SK-N-MC (cell line): ENCODE measurements at regions not wholly inside any gene's neighbourhood (a gene's known extent, or its start where the extent isn't known, plus 50 kb on each side); places are given as distances from the start of the nearest gene placed in this dataset.

ENCODE experiments used
- EZH2 ChIP-seq: fragments of 200-600 bp; sonication (generic); IDR thresholded peaks from one replicate; pipeline ENCODE4 v1.6.1; 2017; ENCODE audit warnings: antibody characterized with exemption
- FOXP2 ChIP-seq: optimal IDR thresholded peaks from 2 replicates; pipeline ENCODE3; 2011; ENCODE audit warnings: mild to moderate bottlenecking, moderate library complexity; ENCODE audit not compliant: insufficient read depth; ENCODE audit errors: extremely low read length, control extremely low read depth
- POLR2AphosphoS5 ChIP-seq: IDR thresholded peaks from 2 replicates; pipeline ENCODE4 v1.6.1; 2012; ENCODE audit warnings: mild to moderate bottlenecking, low read depth, low read length, borderline replicate concordance

DNA sequence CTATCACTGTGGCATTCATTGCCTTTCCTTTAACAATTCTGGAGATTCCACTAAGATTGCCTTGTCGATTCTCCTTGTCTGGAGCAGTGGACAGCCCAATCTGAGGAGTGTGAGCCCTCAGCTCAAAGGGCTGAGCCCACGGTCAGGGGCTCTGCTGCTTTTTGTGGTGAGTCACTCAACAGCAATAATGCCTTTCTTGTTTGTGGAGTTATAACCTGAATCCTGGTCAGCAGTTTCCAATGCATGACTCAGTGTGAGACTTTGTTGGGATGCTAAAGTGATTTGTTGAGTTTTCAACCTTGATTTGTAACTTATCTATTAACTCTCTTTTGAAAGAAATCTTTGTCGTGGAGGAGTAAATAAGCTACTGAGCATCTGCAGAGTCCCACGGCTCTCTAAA, 183.5 kb downstream of the TJP1 start:
- TF ChIP-seq EZH2 = no peak
- TF ChIP-seq POLR2AphosphoS5 = no peak
- TF ChIP-seq FOXP2 = no peak
